NOMO-1 treated with dmso at 0.1 percent for 144 hours (cell line): ENCODE measurements at regions not wholly inside any gene's neighbourhood (a gene's known extent, or its start where the extent isn't known, plus 50 kb on each side); places are given as distances from the start of the nearest gene placed in this dataset.

Source experiments
- DNase-seq: peaks from one replicate; lab custom pipeline; 2025; ENCODE audit not compliant: unreplicated experiment; lab: John Stamatoyannopoulos, UW

DNA sequence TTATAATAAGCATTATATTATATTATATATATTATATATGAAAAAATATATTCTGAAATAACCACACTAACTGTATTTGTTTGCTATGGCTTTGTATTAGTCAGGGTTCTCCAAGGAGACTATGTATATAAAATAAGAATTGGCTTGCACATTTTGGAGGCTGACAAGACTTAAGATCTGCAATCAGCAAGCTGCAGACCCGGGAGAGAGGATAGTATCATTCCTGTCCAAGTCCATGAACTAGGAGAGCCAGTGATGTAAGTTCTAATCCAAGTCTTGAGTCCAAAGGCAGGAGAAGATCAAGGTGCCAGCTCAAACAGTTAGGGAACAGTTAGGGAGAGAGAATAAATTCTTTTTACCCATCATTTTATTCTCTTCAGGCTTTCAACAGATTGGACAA lies 639.5 kb downstream of the PLPP3 start:
- DNase-seq, result no peak

DNA sequence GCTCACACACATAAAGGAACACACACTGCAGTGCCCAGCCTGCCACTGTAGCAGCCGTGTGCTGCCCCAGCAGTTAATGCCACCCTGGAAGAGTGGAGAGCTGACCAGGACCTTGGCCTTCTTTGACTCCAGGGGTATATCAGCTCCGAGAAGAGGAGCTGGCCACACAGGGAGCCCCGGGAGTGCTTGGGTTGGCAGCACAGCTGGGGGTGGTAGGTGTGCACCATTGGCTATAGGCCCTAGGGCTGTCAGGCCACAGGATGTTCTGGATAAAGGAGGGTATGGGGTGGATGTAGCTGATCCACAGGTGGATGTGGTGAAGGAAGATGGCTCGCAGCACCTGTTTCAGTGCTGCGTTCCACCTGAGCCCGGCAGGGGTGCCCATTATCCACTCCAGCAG lies 640.5 kb downstream of the PLPP3 start:
- no peak for DNase-seq

DNA sequence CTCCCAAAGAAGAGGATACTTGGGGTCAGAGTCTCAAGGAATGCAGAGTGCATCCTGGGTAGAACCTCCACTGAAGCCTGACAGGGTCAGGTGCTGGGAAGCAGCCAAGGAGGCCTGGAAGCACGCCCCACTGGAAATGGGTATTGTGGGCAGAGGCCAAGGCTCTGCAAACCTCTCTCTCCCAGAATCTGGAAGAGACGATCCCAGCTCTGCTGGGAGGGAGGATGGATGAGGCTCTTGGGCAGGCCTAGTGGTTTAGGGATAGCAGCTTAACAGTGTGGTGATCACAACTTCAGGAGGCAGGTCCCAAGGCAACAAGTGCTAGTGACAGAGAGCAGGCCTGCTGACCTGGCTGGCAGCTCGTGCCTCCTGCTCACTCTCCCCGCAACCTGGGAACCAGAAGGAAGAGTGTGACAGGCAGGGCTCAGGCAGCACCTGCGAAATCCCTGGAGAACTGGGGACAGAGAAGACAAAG lies 641.0 kb downstream of the PLPP3 start:
- DNase-seq, result no peak

DNA sequence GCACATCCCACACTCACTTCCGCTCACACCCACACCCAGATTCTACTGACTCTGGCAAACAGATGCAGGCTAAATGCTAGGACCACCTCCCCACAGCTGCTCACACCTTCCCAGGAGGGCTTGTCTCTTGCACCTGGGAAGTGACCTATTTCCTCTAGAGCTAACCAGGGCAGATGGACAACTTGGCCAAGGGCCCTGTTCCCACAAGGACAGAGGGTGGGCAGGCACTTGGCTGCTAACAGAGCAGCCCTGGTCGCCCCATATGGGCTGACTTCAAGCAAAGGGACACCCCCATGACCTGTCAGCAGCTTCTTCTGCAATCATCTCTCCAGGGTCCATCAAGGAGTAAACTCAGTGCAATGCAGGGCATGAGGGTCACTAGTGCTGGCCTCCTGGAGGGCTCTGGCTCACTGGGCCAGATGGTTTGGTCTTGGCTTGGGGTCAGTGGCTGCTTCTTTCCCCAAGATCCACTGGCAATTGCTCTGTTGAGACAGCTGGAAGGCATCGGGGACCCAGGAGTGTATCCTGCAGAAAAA lies 641.5 kb downstream of the PLPP3 start:
- DNase-seq, result no peak

DNA sequence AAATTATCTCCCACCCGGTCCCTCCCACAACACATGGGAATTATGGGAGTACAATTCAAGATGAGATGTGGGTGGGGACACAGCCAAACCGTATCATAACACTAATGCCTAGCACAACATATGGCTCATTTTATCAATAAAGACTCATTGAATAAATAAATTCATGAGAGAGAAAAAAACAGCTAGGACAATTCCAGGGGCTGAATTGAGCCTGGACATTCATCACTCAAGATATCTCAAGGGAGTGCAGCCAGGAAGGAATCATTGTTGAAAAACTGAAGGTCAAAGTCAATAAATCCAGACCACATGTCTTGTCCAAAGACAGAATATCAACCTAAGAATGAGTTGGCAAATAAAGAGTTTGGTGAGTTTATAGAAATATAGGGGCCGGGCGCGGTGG lies 644.1 kb downstream of the PLPP3 start:
- DNase-seq, result no peak

DNA sequence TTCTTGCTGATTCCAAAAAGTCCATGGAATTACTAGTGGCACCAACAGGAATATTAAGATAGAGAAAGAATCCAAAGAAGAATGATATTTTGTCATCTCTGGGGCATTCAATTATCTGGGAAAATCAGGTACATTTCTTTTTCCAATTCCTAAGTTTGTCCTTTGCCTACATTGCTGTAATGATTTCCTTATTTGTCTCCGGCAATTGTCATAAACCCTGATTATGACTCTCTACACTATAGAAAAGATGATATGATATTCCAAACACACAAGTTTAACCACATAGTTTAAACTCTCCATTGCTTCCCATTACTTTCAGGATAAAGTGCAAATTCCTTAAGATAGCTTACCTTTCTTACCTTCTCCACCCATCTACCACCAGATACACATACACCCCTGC lies 647.0 kb downstream of the PLPP3 start:
- DNase-seq, result no peak

DNA sequence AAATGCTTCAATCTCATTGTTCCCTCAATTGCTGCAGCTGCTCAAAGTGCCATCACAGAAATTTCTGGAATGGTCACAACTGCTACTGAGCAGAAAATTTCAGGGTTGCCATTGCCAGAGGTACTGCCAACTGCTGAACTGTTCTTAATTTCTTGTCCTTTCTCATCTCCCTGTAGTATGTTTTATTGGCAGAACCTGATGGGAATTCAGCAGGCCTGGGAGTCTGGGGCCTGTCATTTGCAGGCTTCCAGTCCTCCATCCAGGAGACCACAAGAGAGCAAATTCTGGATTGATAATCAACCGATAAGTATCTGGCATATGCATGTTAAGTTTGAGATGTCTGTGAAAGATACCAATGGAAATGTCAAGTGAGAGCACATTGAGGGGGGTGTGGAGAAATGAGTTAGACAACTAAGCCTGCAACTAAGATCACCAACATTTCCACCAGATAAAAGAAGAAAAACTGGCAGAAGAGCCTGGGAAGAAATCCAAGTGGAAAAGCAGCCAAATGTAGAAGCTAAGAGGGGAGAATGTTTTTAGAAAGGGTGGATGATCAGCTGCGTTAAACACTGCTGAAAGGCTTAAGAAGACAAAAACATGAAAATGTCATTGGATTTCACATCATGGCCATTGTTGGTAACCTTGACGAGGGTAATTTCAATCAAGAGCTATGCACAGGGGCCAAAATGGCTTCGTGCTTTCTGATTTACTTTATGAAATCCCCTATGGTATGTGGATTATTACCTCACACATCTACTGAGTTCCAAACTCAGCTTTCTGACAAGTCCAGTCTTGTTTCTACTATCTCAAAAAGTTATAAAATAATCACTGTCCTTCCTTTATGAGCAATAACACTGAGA lies 648.1 kb downstream of the PLPP3 start:
- no peak for DNase-seq

DNA sequence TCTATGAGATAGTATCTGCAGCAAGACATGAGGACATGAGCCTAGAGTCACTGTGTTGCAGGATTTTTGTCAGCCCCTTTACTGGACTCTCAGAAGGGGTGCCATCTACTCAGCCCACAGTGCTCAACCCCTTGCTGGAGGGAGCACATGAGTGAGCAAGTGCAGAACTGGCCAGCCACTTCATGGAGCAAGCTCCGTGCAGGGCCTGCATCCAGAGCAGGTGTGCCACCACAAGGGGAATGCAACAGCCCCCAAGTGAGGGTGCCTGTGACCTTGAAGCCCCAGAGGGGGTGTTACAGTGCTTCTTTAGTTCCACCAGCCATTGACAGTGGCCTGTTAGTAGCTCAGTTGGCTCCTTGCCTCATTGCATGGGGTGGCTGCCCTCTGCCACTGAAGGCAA lies 649.7 kb downstream of the PLPP3 start:
- no peak for DNase-seq

DNA sequence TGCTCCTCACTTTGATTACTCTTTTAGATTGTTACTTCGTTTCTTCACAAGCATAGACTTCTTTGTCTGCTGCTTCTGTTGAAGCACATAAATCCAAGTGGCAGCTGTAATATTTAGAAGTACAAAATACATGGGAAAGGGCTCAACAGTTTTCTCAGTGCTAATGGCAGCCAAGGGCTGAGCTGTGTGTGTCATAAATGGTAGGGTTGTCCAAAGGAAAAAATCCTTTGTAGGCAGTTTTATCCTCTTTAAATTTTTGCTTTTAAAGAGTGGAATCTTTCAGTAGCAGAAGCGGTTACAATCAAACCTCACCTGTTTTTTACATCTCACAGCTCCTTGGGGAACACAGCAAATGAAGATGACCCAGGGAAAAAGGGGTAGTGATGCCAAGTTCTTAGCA lies 650.8 kb downstream of the PLPP3 start:
- DNase-seq, result no peak

DNA sequence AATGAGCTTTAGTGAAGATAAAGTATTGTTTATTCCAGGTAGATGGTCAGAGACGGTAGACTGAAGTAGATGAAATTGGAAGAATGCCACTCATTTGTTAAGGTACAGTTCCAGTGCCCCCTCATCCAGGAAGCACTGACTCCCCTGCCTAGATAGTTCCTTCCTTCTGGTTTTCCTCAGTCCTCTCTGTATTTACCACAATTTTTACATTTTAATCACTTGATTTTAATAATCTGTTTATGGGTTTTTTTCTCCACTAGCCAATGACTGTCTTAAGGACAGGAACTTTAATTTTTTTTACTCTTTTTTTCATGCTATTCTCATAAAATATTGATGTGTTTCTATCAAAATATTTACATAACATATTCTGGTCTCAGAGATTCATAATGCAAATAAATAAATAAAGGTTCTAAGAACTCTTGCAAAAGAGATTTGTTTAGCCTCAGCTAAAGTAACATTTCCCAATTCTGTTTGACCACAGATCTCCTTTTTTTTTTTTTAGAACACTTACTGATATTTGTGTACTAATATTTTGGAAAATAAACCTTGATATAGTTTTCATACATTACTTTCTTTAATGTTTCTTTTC lies 651.6 kb downstream of the PLPP3 start:
- no peak for DNase-seq

DNA sequence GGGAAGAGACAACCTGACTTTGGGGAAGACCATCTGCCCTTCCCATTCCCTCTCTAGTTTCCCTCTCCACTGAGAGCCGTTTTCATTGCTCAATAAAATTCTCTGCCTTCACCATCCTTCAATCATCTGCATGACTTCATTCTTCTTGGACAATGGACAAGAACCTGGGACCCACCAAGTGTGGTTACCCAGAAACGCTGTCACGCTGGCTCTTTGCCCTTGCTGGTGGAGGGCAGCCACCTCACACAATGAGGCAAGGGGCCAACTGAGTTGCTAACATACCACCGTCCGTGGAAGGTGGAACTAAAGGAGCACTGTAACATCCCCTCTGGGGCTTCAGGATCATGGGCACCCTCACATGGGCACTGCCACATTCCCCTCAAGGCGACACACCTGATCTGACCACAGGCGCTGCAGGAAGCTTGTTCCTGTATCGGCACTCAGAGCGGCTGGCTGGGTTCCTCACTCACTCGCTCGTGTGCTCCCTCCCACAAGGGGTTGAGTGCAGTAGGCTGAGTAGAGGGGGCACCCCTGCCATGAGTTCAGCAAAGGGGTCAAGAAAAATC lies 652.4 kb downstream of the PLPP3 start:
- no peak for DNase-seq

DNA sequence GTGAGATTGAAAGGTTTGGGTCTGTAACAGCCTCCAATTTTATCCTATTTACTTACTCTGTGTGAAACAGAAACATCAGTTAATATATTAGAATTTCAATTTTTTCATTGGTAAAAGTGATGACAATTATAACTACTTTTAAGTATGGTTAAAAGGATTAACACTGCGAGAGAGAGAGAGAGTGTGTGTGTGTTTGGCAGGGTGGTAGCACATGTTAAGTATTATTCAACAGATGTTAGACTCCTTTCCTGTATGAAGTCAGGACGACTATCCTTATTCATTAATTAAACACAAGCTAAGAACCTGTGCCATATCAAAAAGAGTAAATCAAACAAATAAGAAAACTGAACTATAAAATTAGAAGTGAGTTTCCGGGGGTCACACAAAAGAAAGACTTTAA lies 662.5 kb downstream of the PLPP3 start:
- no peak for DNase-seq

DNA sequence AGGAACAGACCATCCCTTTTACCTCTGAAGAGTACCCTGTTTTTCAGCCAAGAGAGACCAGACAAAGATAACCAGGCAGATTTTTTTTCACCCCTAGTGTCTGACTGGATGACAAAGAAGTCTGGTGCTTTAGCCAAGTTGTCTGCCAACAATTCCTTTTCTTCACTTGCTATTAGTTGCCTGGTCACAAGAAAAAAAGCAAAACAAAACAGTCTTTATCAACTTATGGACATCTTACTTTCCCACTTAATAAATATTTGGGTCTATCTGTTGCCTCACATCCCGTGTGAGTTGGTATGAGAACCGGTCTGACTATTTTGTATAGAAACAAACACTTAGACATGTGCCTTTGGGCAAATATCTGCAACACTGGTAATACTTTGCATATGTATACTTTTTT lies 662.9 kb downstream of the PLPP3 start:
- no peak for DNase-seq

DNA sequence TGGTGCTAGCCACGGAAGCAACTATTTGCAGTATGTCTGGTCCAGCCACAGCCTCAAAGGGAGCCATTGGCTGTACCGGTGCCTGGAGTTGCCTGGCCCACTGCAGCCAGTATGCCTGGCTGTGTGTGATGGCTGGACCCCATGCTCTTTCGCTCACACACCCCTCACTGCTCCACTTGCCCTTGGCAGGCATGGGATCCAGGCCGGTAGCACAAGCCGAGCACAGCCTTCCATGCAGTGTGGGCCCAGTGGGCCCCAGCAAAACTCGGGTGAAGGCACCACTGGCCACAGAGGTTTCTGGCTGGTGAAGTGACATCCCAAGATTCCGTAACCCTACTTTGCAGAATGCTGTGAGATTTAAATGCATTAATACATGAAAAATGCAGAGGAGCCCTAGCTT lies 665.8 kb downstream of the PLPP3 start:
- DNase-seq, result no peak

DNA sequence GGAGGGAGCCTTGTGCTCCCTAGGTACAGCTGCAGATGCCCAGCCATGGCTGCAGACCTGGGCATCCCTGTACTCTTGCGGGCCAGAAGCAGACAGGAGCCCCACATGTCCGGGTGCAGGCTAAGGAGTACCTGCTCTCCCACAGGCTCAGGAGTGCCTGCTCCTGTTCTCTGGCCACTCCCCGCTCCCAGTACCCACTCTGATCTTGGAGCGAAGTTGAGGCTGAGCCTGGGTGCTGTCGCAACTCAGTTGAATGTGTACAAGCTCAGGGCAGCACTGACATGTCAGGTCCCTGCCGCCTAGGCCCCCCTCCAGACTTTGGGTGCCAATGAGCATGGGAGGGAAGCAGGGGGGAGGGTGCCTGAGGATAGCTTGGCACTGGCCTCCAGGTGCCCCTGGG lies 666.9 kb downstream of the PLPP3 start:
- no peak for DNase-seq

DNA sequence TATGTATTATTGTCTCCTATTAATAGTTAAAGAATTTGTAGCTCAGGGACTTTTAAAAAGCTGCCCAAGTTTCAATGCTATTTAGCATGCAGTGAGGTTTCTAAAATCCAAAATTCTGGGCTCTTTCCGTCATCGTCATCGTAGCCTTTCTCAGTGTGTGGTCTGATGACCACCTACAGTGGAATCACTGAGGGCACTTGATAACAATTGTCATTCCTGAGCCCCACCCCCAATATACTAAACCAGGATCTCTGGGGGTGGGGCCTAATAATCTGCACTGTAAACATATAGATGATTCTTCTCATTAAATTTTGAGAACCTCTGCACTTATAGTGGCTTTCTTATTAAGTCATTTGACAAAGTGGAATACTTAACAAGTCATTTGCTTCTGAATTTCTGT lies 674.8 kb downstream of the PLPP3 start:
- DNase-seq, result no peak

DNA sequence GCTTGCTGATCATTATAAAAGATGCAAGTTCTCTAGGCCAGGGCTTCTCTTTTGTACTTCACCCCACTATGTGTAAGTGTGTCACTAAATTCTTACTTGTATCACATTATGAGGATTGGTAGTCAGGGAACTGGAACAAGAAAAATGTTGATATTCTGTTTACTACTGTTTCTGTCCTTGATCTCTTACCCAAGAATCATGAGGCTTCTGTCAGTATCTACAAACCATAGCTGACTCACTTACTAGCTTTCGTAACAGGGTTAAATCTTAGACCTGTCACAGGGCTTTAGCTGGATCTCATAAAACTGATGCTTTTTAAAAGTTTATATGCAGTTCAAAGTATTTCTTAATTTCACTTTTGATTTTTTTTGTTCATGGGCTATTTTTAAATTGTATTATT lies 681.2 kb downstream of the PLPP3 start:
- no peak for DNase-seq

DNA sequence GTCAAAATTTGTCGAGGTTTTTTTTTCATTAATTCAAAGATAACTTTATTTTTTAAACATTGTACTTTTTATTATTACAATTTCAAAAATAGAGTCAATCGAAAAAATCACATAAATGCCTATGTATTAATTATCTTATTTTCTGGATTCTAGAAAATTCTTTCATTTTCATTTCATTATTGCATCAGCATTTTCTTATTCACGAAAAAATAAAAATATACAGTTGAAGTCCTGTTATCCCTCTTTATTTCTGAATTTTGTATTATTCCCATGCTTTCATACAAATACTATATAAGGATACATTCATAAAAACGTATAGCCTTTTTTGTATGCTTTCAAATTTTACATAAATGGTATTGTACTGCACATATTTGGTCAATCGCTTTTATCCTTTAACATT lies 681.0 kb upstream of the USP24 start:
- DNase-seq, result no peak

DNA sequence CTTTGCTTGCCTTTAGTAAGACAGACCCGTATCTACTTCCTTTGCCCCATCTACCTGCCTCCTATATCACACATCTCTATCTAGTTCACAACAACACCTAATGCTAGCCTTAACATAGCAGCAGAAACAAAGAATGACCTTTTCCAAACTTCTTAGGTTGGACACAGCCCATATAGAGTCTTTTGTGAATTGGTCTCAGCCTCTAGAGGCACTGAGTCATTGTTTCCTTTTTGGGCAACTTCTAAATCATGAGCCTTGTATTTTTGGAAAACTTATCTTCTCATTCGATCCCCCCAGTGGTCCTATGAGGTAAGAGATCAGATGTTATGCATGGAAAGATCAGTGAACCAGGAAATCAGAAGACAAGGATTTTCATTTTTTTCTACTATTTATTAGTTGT lies 679.4 kb upstream of the USP24 start:
- DNase-seq, result no peak

DNA sequence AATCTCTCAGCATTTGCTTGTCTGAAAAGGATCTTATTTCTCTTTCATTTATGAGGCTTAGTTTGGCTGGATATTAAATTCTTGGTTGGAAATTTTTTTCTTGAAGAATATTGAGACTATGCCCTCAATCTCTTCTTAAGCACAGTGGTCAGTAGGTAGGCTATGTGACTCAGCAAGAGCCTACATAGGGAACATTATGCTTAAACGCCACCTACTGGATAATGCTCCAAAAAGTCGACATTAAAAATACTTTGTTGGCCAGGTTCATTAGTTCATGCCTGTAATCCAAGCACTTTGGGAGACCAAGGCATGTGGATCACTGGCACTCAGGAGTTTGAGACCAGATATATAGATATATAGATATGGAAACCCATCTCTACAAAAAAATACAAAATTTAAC lies 678.0 kb upstream of the USP24 start:
- no peak for DNase-seq

DNA sequence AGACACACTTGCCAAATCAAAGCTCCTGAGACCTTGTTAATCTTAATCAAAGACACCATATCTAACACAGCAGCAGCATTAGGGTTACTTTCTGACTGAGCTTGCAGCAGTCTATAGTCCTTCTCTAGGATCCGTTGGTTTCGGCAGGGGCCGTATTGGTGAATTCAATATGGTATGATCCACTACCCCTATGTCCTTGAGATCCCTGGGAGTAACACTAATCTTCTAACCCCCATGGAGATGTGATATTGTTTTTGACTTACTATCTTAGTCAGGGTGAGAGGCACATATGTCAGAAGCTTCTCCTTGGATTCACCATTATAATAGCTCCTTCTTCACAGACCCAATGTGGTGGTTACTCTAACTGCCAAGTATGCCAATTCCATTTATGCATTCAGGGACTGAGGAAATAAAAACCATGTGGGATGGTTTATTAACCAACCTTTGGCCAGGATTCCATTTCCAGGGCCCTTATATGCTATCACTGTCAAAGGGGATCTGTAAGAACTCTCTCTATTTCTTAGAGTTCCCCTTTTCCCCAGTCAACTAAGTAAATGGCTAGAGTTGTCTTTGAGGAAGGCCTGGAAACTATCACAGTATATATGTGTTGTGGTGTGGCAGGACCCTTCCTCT lies 673.6 kb upstream of the USP24 start:
- no peak for DNase-seq
